ENCODE measurements at regions not wholly inside any gene's neighbourhood (a gene's known extent, or its start where the extent isn't known, plus 50 kb on each side); places are given as distances from the start of the nearest gene placed in this dataset.

DNA sequence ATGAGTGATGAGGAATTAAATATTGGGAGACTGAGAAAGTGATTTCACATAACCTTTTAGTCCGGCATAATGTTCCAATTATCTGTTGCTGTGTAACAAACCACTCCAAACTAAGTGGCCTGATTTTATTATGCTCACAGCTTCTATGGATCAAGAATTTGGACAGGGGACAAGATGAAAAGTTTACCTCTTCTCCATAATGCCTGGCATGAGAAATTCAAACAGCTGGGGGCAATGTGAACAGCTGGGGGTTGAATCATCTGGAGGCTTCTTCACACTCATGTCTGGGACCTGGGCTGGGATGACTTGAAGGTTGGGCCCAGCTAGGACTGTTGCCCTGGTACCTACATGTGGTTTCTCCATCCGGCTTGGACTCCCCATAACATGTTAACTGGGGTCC is 99.4 kb upstream of the DRD2 start:
- WGBS, 2 donors: 92 to 95% methylated on average over 2 of the region's 2 CpGs
- Histone ChIP-seq H3K27me3 (no peaks in the 10 kb centered on the region), H3K36me3 (ENCODE audit: low read depth, missing control alignments) (no peaks in the 10 kb centered on the region), H3K9me3 (no peaks in the 10 kb centered on the region), H3K4me3 (no peak overlapping the region), H3K27ac (no peak overlapping the region), H3K4me1 (no peaks in the 10 kb centered on the region)
- DNase-seq: no peak
- intact Hi-C loops (cut with DNase I; ENCODE audit: low total_unique reads): no loop called here
- TF ChIP-seq, protein P1, sequence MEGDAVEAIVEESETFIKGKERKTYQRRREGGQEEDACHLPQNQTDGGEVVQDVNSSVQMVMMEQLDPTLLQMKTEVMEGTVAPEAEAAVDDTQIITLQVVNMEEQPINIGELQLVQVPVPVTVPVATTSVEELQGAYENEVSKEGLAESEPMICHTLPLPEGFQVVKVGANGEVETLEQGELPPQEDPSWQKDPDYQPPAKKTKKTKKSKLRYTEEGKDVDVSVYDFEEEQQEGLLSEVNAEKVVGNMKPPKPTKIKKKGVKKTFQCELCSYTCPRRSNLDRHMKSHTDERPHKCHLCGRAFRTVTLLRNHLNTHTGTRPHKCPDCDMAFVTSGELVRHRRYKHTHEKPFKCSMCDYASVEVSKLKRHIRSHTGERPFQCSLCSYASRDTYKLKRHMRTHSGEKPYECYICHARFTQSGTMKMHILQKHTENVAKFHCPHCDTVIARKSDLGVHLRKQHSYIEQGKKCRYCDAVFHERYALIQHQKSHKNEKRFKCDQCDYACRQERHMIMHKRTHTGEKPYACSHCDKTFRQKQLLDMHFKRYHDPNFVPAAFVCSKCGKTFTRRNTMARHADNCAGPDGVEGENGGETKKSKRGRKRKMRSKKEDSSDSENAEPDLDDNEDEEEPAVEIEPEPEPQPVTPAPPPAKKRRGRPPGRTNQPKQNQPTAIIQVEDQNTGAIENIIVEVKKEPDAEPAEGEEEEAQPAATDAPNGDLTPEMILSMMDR (IDR thresholded peaks at IDR 0.05): no peak
- TF ChIP-seq POLR2A (IDR thresholded peaks at IDR 0.05): no peak

DNA sequence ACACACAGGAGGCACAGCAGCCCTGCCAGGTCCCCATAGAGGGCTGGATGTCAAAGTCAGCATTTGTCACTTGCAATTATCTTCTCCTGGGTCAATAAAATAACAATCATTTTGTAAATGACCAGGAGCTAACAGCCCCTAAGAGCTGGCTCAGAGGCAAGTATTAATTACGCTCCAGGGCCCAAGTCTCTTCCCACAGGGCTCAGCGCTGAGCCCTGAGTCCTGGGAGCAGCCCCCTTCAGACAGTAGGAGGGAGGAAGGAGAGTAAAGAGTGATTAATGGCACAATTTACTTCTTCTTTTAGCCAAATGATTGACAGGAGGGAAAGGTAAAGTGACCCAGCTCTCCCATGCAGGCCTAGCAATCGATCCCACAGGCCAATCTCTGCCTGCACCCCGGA is 99.0 kb upstream of the DRD2 start:
- no peak for DNase-seq
- Histone ChIP-seq H3K4me1 (no peaks in the 10 kb centered on the region), H3K27me3 (no peaks in the 10 kb centered on the region), H3K4me3 (no peak overlapping the region), H3K27ac (no peak overlapping the region), H3K9me3 (no peaks in the 10 kb centered on the region), H3K36me3 (ENCODE audit: low read depth, missing control alignments) (no peaks in the 10 kb centered on the region)
- 92 to 98% methylated on average over 4 of the region's 4 CpGs for WGBS, 2 donors
- TF ChIP-seq POLR2A (IDR thresholded peaks at IDR 0.05): no peak
- TF ChIP-seq, protein P1 (IDR thresholded peaks at IDR 0.05): no peak
- intact Hi-C loops (cut with DNase I; ENCODE audit: low total_unique reads): no loop called here

DNA sequence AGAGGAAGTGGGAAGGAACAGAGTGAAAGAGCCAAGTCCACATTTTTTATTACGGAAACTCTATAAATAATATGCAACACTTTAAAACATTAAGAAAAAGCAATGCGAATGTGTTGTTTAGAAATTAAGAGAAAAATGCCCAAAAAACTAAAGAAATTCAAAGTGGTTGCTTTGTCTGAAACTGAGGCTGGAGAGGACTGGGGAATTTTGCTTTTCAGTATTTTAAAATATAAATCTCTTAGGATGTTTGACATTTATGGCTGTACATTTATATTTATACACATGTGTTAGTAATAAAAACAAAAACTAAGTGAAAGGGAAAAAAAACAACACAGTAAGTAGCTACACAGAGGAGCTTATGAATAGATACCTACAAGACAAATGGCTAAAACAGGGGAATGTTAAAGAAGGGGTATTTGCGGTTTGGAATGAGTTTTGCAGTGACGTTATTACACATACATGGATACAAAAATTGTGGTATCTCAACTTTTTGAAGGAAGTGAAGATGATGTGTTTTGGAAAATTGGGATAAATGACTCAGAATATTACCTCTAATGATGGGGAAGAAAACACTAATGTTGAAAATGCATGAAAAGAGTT is 97.0 kb upstream of the DRD2 start:
- TF ChIP-seq POLR2A (IDR thresholded peaks at IDR 0.05): no peak
- TF ChIP-seq, protein P1 (IDR thresholded peaks at IDR 0.05): no peak
- H3K4me1 ChIP-seq: no peaks in the 10 kb centered on the region
- no peak for DNase-seq
- WGBS, 2 donors: 64 to 72% methylated on average over 4 of the region's 4 CpGs
- intact Hi-C loops (cut with DNase I; ENCODE audit: low total_unique reads): no loop called here
- H3K4me3 ChIP-seq: no peak overlapping the region
- H3K27me3 ChIP-seq: no peaks in the 10 kb centered on the region
- no peaks in the 10 kb centered on the region for H3K36me3 ChIP-seq (ENCODE audit: low read depth, missing control alignments)
- no peak overlapping the region for H3K27ac ChIP-seq
- no peaks in the 10 kb centered on the region for H3K9me3 ChIP-seq

DNA sequence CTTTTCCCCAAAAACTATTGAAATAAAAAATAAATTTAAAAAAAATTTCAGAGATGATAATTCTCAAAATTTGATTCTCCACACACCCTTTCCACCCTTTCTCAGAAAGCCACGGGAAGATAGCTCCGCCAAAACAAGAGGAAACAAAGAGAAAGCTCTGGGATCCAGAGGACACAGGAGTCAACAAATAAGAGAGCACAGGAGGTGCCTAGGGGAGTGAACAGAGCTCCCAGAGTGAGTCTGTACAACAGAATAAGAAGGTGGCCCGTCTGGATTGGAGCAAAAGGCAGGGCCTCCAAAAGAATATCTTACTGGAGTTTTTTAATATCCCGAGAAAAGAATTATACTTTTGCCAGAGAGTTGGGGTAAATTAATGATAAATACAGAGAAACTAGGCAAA is 96.3 kb upstream of the DRD2 start:
- no peaks in the 10 kb centered on the region for H3K27me3 ChIP-seq
- no peak overlapping the region for H3K4me3 ChIP-seq
- no peaks in the 10 kb centered on the region for H3K9me3 ChIP-seq
- DNase-seq: no peak
- no peak overlapping the region for H3K27ac ChIP-seq
- WGBS, 2 donors: 49 to 54% methylated on average over 4 of the region's 4 CpGs
- no peak for TF ChIP-seq POLR2A (IDR thresholded peaks at IDR 0.05)
- TF ChIP-seq, protein P1 (IDR thresholded peaks at IDR 0.05): no peak
- intact Hi-C loops (cut with DNase I; ENCODE audit: low total_unique reads): no loop called here
- H3K36me3 ChIP-seq (ENCODE audit: low read depth, missing control alignments): no peaks in the 10 kb centered on the region
- H3K4me1 ChIP-seq: no peaks in the 10 kb centered on the region

DNA sequence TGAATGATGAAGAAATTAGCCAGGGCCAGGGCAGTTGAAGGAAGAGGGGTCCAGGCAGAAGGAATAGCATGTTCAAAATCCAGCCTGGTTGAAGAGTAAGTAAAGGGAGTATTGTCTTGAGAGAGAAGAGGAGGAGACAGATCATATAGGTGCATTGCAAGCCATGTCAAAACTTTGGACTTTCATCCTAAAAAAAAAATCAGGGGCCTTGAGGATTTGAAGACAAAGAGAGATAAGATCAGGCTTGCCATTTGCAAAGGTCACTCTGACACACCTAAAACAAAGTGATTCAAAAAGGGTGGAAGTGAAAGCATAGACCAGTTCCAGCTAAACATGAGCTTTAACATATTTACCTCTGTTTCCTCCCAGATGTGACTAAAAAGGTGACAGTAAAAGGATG is 95.7 kb upstream of the DRD2 start:
- Histone ChIP-seq H3K4me1 (no peaks in the 10 kb centered on the region), H3K4me3 (no peak overlapping the region), H3K9me3 (no peaks in the 10 kb centered on the region), H3K27ac (no peak overlapping the region), H3K27me3 (no peaks in the 10 kb centered on the region), H3K36me3 (ENCODE audit: low read depth, missing control alignments) (no peaks in the 10 kb centered on the region)
- no peak for DNase-seq
- TF ChIP-seq POLR2A (IDR thresholded peaks at IDR 0.05): no peak
- TF ChIP-seq, protein P1 (IDR thresholded peaks at IDR 0.05): no peak
- intact Hi-C loops (cut with DNase I; ENCODE audit: low total_unique reads): no loop called here
